Heart right ventricle (tissue), 16 donors: ENCODE measurements at regions not wholly inside any gene's neighbourhood (a gene's known extent, or its start where the extent isn't known, plus 50 kb on each side); places are given as distances from the start of the nearest gene placed in this dataset.

ENCODE experiments used
- ATAC-seq, 8 donors: fragments of 200-7000 bp; cut with Tn5 transposase; one replicate each; pipeline ENCODE4 v1.9.1; 2020; ENCODE audit warnings: mild to moderate bottlenecking in 8 of 8, moderate library complexity in 8 of 8, moderate number of reproducible peaks in 1 of 8
- DNase-seq, 2 donors: peaks; one replicate each; pipeline ENCODE4 v3.0.0-alpha.2; 2020
- H3K27ac ChIP-seq, 10 donors: fragments of 200-600 bp; sonication (generic) in 2 of 10; one replicate each; pipeline versions ENCODE4 v1.5.0 to v1.8.0; 2020 to 2022; ENCODE audit warnings: mild to moderate bottlenecking in 3 of 10
- H3K27me3 ChIP-seq, 7 donors: fragments of 200-600 bp; one replicate each; pipeline ENCODE4 v1.8.0; 2021 to 2022; ENCODE audit warnings: mild to moderate bottlenecking in 2 of 7
- H3K36me3 ChIP-seq, 9 donors: fragments of 200-600 bp; sonication (generic) in 1 of 9; one replicate each; pipeline versions ENCODE4 v1.5.0 to v1.8.0; 2020 to 2022; ENCODE audit warnings: mild to moderate bottlenecking in 2 of 9
- H3K4me1 ChIP-seq, 9 donors: fragments of 200-600 bp; sonication (generic) in 1 of 9; one replicate each; pipeline versions ENCODE4 v1.5.0 to v1.8.0; 2020 to 2022; ENCODE audit warnings: mild to moderate bottlenecking in 4 of 9
- H3K4me3 ChIP-seq, 10 donors: fragments of 200-600 bp; sonication (generic) in 2 of 10; one replicate each; pipeline versions ENCODE4 v1.5.0 to v1.8.0; 2020 to 2022; ENCODE audit warnings: mild to moderate bottlenecking in 7 of 10, moderate library complexity in 2 of 10
- H3K9me3 ChIP-seq, 11 donors: fragments of 200-600 bp in 10 of 11; sonication (generic) in 2 of 11; one replicate each; pipeline versions ENCODE4 v1.5.0 to v1.8.0; 2013 to 2022; ENCODE audit warnings: mild to moderate bottlenecking in 2 of 11, control low read depth in 1 of 11, moderate library complexity in 1 of 11
- whole genome bisulfite sequencing, 2 donors: extraction: QIAGEN DNeasy Blood & Tissue Kit; methylation state at CpG; one replicate each; pipeline ENCODE4 v1.1.7; 2013; ENCODE audit warnings: inconsistent platforms in 1 of 2; 5-methylcytosine and 5-hydroxymethylcytosine counted together
- intact Hi-C, 10 donors: fragments of 100-400 bp; cut with DNase I; formaldehyde crosslinking; loops; one replicate each; pipeline versions ENCODE4 v1.11.1 to v1.14.2; 2022
- TF ChIP-seq, protein P1 (sequence below), 9 donors: fragments of 200-600 bp; sonication (generic) in 2 of 9; IDR thresholded peaks; one replicate each; pipeline versions ENCODE4 v1.5.0 to v1.8.0; 2021 to 2022; ENCODE audit warnings: antibody characterized with exemption in 9 of 9, mild to moderate bottlenecking in 5 of 9, moderate library complexity in 1 of 9
- donor health status: Arrhythmogenic right ventricular cardiomyopathy.
- donor health status: ischemic (EF 13 %, LVEDD 7.1; RV severe dilation, severe dysfunction).
- donor health status: healthy with polysubstance abuse.
- donor health status: DM: no; HTN: yes; CAD: no.
- donor health status: DM: no; HTN: no; CAD: no.
- donor health status: ischemic (EF 25% LVEDD 6.9; RV normal size, moderate dysfunction).
- donor health status: ischemic (EF 25% LVEDD 5.7; RV mildly dilated, moderate dysfunction).
- donor health status: healthy.
- donor health status: DM: yes; HTN: yes; CAD: no.
- donor health status: Ischemic cardiomyopathy.
- donor health status: ischemic (EF 35%, LVEDD 5.7; RV mildly dilated, moderate dysfunction).
- donor health status: nonischemic (EF 11% LVEDD 7.7; RV severe dilation, severe dysfunction).
- donor health status: DM: yes; HTN: yes; CAD: no.
- donor health status: PGD.
- donor health status: ischemic (EF 29% LVEDD 5.4; RV normal size, mild dysfunction).
- donor health status: nonischemic (EF 23%, LVEDD 6.1; RV moderate dilation, normal function).

DNA sequence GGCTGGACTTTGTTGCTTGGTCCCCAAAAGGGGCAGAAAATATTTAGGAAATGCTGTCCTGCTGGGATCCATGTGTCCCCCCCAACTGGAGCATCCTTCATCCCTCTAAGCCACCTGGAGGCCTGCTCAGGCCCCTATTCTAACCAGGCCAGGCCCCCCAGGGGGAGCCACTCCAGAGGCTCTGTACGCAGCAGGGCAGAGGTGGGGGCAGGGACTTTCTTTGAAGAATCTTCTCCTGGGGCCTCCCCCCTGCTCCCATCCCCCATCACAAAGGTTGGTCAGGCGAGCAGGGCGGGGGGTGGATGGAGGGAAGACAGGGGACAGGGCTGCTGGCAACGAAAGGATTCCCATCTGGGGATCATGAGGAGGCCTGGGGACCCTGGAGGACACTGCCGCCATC, 170.8 kb downstream of the MN1 start:
- Histone ChIP-seq H3K27me3 (peaks cover 0 to 3% (median 0%) of the 10 kb centered on the region in 7 donors), H3K36me3 (no peaks in the 10 kb centered on the region), H3K4me1 (peaks cover 0 to 16% (median 0%) of the 10 kb centered on the region in 9 donors), H3K27ac (no peak overlapping the region), H3K4me3 (no peak overlapping the region), H3K9me3 (no peaks in the 10 kb centered on the region)
- DNase-seq: no peak
- intact Hi-C loops: loop anchor here in 2 of 10 donors (10.0 kb wide), 1 partner anchor 174 kb away; the partner anchor contains the start of gene MN1 (in 2 of the 2)
- no peak for ATAC-seq
- TF ChIP-seq, protein P1, sequence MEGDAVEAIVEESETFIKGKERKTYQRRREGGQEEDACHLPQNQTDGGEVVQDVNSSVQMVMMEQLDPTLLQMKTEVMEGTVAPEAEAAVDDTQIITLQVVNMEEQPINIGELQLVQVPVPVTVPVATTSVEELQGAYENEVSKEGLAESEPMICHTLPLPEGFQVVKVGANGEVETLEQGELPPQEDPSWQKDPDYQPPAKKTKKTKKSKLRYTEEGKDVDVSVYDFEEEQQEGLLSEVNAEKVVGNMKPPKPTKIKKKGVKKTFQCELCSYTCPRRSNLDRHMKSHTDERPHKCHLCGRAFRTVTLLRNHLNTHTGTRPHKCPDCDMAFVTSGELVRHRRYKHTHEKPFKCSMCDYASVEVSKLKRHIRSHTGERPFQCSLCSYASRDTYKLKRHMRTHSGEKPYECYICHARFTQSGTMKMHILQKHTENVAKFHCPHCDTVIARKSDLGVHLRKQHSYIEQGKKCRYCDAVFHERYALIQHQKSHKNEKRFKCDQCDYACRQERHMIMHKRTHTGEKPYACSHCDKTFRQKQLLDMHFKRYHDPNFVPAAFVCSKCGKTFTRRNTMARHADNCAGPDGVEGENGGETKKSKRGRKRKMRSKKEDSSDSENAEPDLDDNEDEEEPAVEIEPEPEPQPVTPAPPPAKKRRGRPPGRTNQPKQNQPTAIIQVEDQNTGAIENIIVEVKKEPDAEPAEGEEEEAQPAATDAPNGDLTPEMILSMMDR (IDR thresholded peaks at IDR 0.05): no peak
- 77 to 95% methylated on average over 5 of the region's 5 CpGs for WGBS, 2 donors

DNA sequence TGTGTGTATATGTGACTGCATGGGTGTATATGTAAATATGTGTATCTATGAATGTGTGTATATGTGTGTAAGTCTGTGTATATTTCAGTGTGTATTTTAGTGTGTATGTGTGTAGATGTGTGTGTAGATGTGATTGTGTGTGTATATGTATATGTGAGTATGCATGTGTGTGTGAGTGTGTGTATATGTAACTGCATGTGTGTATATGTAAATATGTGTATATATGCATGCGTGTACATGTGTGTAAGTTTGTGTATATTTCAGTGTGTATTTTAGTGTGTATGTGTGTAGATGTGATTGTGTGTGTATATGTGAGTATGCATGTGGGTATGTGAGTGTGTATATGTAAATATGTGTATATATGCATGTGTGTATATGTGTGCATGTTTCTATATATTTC, 169.9 kb downstream of the MN1 start:
- no peak overlapping the region for H3K27ac ChIP-seq
- no peaks in the 10 kb centered on the region for H3K9me3 ChIP-seq
- peaks cover 0 to 25% (median 6%) of the 10 kb centered on the region in 9 donors for H3K4me1 ChIP-seq
- DNase-seq (no peak), ATAC-seq (no peak)
- TF ChIP-seq, protein P1 (IDR thresholded peaks at IDR 0.05): no peak
- 99 to 100% methylated on average over 1 of the region's 1 CpG for WGBS, 2 donors
- no peak overlapping the region for H3K4me3 ChIP-seq
- H3K36me3 ChIP-seq: no peaks in the 10 kb centered on the region
- intact Hi-C loops: loop anchor here in 2 of 10 donors (10.0 kb wide), 1 partner anchor 173 kb away; the partner anchor contains the start of gene MN1 (in 2 of the 2)
- H3K27me3 ChIP-seq: peaks cover 0 to 3% (median 0%) of the 10 kb centered on the region in 7 donors

DNA sequence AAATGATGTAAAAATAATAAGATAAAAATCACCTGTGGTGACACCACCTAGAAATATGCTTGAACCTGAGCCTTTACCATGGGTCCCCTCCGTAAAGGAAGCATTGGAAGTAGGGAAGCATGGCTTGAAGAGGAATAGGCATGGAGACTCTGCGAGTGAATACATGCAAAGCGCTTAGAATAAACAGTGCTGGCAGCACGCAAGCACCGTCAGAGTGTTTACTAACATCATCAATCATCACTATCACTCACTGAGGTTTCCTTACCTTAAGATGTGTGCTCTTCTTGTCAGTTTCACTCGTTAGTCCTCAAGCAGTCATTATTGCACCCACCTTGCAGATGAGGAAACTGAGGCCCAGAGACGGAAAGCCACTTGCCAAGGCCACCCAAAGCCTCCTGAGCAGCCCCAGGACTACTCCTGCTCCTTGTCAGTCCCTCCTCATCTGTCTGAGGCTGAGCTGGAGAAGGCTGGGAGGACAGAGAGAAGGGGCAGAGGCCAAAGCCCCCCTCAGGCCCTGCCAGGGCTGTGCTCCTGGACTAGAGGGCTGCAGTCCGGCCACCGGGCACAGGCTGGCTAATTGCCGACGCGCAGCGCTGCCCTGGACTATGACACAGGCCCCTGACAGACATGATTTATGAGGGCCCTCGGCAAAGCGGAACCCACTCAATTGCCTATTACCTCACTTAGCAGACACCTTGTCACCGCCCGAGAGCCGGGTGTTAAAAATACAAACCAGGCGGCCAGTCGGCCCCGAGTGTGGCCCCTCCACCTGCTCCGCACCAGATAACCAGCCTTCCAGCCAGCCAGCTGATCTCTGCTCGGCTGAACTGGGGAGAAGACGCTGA, 168.9 kb downstream of the MN1 start:
- peak; percentile 64 to 88 (median 86) for ATAC-seq

DNA sequence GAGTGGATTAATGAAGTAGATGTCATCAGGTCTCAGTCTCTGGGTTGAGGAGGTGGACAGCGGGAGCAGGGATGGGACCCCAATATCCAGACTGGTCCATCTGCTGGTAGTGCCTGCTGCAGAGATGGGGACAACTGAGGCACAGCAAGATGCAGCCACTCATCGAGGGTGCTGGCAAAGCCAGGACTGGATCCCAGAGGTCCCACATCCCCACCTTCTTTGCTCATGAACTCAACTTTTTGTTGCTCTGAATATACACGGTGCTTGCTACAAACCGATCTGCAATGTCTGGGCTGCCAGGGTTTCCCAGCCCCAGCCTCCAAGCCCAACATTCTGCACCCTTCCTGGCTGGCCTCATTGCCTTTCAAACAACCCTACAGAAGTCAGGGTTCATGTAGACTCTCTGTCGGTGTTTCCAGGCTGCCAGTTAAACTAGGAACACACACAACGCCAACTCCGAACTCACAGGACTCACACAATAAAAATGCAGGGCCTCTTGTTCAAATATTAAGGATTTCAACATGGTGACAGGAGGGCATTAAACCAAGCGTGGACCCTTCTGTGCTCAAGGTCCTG, 168.2 kb downstream of the MN1 start:
- no peaks in the 10 kb centered on the region for H3K36me3 ChIP-seq
- ATAC-seq (peak in 1 of 8 donors; percentile 15), DNase-seq (no peak)
- whole genome bisulfite sequencing, 2 donors: 48 to 52% methylated on average over 8 of the region's 8 CpGs
- H3K4me3 ChIP-seq: no peak overlapping the region
- H3K4me1 ChIP-seq: peaks cover 0 to 29% (median 10%) of the 10 kb centered on the region in 9 donors
- TF ChIP-seq, protein P1 (IDR thresholded peaks at IDR 0.05): no peak
- intact Hi-C loops: loop anchor here in 3 of 10 donors (1.0 to 10.0 kb wide), 2 partner anchors 149 to 171 kb away; partner anchors contain the start of gene MN1 (in 2 of the 3)
- H3K27me3 ChIP-seq: peaks cover 0 to 3% (median 0%) of the 10 kb centered on the region in 7 donors
- H3K27ac ChIP-seq: peak overlapping the region in 3 of 10 donors; percentile 9 to 65 (median 15)
- H3K9me3 ChIP-seq: no peaks in the 10 kb centered on the region

More for the DNA sequence above, 168.9 kb downstream of the MN1 start:
- peak; percentile 71 to 80 for DNase-seq
- TF ChIP-seq, protein P1 (IDR thresholded peaks at IDR 0.05): no peak
- Histone ChIP-seq H3K27ac (peak overlapping the region in 4 of 10 donors; percentile 9 to 65 (median 26)), H3K27me3 (peaks cover 0 to 3% (median 0%) of the 10 kb centered on the region in 7 donors), H3K36me3 (no peaks in the 10 kb centered on the region), H3K4me3 (no peak overlapping the region), H3K4me1 (peaks cover 0 to 29% (median 9%) of the 10 kb centered on the region in 9 donors), H3K9me3 (no peaks in the 10 kb centered on the region)
- 42 to 50% methylated on average over 24 of the region's 24 CpGs for WGBS, 2 donors
- intact Hi-C loops: loop anchor here in 3 of 10 donors (1.0 to 10.0 kb wide), 2 partner anchors 150 to 172 kb away; partner anchors contain the start of gene MN1 (in 2 of the 3)
